ENCODE measurements at regions not wholly inside any gene's neighbourhood (a gene's known extent, or its start where the extent isn't known, plus 50 kb on each side); places are given as distances from the start of the nearest gene placed in this dataset.

DNA sequence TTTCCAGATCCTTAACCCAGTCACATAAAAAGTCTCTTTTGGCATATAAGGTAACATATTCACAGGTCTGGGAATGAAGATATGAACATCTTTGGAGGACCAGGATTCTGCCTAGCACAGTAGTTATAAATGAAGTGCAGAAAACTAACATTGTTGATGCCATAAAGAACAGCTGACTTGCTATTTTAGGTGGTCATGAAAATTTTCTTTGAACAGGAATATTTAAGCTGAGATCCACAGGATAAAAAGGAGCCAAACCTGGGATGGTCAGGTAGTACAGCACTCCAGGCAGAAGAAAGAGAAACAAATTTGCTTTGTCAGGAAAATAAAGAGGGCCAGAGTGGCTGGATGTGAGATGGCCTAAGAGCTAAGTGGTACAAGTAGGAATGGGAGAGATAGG is 80.0 kb downstream of the CENPW start:
- no peak for DNase-seq

DNA sequence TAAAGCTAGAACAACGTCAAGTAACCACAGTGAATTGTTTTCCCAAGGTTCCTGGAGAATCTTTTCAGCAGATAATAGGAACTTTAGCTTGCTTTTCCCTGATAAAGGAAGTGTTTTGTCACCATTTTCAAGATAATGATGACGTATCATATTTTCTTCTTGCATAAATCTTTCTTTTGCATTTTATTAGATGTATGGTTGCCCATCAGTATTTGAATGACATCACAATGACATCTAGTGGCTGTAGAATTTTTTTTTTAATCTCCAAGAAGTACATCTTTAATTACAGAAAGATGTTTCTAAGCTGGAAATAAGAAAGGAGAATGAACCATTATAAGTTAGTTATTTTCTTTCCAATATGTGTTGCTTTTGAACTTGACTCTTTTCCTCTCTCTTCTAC is 83.0 kb downstream of the CENPW start:
- DNase-seq, result no peak

DNA sequence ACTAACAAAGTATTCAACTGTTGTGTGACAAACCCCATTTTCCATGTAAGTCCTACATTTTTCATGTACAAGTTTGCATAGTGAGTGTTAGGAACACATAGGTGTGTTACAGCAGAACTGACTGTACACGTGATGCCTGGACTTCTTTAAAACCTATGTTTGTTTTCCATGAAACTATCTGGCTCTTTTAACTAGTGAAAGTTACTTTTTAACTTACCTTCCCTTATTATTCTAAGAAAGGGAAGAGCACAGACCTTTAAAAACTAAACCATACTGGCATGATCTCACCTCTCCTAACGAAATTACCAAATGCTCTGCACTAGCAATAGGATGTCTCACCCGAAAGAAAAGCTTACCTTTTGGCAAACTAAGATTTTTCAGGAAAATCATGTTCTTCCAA is 87.8 kb downstream of the CENPW start:
- DNase-seq, result no peak

DNA sequence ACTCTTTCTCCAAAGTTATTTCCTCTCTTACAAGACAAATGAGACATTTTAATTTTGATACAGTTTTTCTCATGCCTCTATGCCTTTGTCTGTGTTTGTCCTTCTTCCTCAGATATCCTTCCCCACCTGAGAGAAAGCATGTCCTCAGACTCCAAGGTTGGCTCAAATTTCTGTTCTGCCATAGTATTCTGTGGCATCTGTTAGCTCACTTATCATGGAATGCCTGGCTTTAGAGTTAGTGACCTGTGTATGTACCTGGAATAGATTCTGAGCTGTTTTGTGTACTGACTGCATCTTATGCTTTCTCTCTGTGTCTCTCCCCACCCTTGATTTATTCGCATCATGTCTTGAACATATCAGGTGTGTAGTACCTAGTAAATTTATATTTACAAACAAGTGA is 90.0 kb downstream of the CENPW start:
- DNase-seq, result no peak

DNA sequence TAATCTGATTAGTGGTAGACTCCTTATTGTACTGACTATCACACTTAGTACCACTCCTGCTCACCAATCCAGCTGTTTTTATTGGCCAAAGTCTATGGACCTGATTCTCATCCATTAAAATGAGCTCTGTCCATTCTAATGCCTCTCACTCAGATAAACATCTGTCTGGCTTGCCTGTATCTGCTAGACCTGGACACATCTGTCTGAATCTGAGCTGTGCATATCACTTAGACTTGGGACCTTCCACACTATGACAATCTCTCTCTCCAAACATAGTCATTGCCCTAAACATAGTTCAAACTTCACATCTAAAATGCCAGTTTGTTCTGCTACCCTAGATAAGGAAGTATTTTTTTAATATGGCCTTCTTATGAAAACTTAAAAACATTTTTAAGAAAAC is 92.6 kb downstream of the CENPW start:
- no peak for DNase-seq

DNA sequence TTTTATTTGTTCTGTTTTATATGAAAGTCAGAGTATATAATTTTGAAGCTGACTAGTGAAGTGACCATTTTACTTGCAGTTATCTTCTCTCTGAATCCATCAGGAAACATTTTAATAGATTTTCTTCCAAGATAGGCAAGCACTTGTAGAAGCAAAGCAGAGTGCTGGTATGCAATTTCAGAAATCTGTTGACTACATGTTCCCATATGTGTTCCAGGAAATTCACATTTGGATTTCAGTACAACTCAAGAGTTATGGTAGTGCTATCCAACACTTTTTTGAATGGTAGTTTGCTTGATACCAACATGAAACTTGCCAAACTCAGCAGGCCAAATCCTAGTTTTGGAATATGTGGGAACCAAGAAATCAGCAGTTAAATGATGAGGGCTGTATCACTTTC is 94.0 kb downstream of the CENPW start:
- no peak for DNase-seq

DNA sequence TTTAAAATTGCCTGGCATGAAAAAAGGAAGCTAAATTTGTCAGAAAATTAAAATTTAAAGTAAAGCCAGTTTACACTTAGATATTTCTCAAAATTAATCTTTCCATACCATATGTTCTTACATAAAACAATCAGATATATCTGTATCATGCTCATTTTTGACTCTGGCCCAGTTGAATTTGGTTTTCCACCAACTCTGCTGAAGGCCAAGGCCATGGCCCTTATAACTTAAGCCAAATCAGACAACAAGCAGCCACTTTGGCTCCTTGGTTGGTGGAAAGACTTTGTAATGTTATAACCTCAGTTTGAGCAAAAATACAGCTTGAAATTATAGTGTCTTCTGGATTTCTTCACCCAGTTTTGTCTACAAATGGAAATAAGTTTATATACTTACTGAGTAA is 97.3 kb downstream of the CENPW start:
- no peak for DNase-seq

DNA sequence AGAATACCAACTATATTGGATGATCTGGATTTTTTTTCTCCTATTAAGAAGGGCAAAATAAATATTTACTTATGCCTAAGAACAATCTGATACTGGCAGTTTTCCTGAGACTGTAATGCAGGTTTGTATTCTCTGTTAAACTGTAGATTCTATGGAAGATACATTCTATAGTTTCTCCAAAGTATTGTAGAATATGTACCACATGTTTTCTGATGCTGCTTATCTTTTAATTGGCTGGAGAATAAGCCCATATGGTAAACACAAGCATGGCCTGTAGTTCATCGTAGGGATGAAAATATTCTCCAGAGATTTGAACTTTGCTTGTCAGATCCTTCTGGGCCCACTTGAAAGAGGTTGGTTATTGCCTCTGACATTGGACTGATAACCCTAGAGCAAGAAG is 99.1 kb downstream of the CENPW start:
- no peak for DNase-seq

DNA sequence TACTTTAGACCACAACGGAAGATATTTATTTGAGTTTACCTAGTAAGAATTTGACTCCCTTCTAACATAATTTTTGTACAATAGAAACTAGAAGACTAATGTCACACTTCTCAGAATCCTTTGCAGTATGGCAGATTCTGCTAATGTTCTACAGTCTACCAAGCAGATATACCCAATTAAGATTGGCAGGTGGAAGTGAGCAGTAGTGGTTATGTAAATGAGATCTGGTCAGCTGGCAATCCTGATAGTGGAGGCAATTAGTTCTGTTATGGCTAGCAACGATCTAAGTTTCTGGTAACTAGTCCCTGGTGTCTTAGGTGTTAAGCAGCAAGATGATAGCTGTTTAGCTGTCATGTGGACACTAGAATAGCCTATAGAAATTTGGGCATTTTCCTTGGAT is 101.0 kb downstream of the CENPW start:
- DNase-seq, result no peak

DNA sequence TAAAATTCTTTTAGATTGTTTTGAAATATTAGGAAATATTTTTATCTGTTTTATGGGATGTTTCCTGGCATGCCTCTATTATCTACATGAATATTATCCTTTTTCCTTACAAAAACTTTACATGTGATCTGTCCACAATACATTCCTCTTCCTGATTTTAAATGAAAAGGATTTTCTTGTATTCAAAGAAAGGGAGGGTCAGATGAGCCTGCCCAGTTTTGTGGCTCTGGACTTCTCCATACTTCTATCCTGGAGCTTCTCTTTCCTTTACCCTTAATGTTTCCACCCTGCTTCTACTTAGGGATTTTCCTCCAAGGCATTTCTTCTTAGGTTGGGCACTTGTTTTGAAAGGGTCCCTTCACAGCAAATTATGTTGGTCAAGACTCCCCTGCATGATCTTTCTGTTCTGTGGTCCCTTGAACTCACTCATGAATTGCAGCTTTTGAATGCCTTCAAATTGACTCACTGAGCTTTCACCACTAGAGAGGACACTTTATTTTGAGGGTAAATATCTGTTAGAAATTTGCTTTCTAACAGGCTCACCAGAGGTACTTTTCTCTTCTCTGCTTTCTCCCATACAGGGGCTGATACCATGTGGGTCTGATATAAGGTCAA is 104.9 kb downstream of the CENPW start:
- DNase-seq, result no peak

DNA sequence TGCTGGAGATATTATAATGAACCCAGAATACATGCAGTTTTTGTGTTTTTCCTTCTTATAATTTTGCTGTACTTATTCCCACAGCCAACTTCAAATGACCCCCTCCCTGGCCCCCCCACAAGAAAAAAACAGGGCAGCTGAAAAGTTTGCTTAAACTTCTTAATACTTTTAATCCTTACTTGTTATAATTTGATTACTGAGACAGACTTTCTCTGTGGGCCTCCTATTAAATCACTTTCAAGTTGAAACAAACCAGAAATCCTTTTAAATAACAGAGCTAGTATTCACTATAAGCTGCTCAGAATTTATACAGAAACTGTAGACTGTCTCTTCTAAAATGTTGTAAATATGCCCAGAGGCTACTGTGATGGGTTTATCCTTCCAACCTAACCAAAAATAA is 106.3 kb downstream of the CENPW start:
- no peak for DNase-seq

DNA sequence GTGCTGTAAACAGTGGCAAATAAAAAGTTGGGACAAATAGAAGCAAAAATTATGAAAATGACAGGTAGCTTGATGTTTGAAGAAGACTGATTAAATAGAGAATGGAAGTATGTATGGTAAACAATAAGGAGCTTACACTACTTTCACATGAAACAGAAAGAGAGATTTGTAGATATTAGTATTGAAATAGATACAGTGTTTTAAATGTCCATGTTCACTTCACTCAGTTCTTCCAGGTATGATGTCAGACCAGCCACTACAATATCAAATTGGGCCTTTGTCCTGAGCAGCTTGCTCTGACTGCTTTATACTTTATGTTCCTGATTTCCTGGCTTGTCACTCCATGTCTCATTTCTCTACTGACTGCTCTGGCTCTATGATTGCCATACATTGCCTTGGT is 107.5 kb downstream of the CENPW start:
- no peak for DNase-seq

DNA sequence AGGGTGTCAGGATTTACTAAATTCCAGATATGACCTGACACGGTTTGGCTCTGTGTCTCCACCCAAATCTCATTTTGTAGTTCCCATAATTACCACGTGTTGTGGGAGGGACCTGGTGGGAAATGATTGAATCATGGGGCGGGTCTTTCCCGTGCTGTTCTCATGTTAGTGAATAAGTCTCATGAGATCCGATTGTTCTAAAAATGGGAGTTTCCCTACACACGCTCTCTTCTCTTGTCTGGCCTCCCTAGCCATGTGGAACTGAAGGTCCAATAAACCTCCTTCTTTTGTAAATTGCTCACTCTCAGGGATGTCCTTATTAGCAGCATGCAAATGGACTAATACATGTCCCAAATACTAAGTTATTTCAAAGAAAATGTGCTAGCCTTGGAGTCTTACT is 121.1 kb downstream of the CENPW start:
- no peak for DNase-seq

DNA sequence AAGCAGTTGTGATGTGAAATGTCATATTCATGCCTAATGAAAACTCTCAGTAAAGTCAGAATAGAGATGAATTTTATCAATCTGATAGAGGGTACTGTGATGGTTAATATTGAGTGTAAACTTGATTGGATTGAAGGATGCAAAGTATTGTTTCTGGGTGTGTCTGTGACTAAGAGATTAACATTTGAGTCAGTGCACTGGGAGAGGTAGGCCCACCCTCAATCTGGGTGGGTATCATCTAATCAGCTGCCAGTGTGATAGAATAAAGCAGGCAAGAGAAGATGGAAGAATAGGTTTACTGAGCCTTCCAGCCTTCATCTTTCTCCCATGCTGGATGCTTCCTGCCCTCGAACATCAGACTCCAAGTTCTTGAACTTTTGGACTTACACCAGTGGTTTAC is 124.3 kb downstream of the CENPW start:
- no peak for DNase-seq

DNA sequence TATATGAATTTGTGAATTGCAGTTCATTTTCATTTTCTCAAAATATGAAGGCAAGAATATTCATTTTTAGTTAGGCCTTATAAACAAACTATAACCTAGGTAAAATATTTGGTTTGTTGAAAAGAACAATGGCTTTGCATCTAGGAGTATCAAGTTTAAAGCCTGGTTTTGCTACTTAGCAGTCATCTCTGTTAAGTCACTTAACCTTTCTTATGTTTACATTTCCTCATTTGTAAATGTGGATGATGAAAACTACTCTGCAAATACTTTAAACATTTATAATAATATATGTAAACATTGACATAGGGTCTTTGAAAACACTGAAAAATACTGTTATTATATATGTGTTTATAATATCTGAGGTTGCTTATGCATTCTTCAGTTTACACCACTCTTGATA is 135.5 kb downstream of the CENPW start:
- no peak for DNase-seq

DNA sequence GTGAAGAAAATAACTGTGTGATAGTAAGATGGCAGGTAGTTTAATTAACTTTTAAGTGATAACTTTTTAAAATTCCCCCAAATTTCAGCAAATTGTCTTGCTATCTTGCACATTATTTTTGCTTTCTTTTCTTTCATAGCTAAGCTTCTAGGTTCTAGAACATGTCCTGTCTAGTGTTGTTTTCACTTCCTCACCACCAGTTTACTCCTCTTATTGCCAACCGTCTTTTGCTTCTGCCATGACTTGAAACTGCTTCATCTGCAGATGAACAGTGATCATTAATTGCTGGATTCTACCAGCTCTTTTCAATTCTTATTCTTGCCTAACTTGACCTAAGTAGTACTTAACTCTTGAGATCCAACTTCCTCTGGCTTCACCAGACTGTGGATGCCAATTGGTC is 137.8 kb downstream of the CENPW start:
- no peak for DNase-seq

DNA sequence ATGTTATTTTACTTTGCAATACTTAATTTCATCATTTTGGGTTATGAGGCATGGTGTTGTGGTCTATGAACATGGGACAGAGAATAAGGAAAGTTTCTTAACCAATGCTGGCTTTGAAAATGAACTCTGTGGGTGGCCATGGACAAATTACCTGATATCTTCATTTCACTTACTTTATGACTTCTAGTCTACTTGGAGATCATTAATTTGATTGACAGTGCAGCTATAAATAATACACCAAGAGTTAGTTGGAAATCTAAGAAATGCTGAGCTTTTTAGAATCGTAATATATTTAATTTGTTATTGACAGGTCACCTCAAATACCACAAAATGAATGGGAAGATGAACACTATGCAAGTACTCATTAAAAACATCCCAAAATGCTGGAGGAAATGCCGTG is 140.4 kb downstream of the CENPW start:
- no peak for DNase-seq

DNA sequence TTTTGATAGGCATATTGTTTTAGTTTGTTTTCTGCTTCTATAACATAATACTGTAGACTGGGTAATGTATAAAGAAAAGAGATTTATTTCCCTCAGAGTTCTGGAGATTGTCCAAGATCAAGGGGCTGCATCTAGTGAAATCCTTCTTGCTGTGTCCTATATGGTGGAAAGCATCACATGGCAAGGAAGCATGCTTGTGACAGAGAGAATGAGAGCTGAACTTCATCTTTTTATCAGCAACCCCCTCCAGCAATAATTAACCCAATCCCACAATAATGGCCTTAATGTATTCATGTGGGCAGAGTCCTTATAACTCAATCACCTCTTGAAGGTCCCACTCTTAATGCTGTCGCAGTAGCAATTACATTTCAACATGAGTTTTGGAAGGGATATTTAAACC is 141.4 kb downstream of the CENPW start:
- no peak for DNase-seq

DNA sequence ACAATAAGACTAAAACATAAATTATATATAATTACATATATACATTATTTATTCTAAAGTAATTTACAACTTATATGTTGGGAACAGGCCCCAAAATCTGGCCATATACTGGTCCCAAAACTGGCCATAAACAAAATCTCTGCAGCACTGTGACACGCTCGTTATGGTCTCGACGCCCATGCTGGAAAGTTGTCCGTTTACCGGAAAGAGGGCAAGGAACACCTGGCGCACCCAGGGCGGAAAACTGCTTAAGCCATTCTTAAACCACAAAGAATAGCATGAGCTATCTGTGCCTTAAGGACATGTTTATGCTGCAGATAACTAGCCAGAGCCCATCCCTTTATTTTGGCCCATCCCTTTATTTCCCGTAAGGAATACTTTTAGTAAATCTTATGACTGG is 164.9 kb downstream of the CENPW start:
- DNase-seq, result no peak

DNA sequence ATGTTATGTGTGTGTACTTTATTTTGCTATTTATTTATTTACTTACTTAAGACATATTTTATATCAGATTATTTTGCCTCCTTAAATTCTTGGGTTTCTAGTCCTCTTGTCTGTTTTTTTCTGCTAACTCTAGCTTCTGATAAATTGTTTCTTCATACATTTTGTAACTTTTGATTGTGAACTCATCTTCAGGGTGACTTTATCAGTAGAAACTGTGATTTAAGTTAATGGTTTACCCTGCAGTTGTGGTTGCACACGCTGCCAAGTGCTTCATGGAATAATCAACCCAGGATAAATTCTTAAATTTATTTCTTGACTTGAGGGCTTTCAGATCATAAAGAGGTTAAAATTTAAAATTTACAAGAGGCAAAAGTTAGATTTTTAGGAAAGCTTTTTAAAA is 173.3 kb downstream of the CENPW start:
- DNase-seq, result no peak

DNA sequence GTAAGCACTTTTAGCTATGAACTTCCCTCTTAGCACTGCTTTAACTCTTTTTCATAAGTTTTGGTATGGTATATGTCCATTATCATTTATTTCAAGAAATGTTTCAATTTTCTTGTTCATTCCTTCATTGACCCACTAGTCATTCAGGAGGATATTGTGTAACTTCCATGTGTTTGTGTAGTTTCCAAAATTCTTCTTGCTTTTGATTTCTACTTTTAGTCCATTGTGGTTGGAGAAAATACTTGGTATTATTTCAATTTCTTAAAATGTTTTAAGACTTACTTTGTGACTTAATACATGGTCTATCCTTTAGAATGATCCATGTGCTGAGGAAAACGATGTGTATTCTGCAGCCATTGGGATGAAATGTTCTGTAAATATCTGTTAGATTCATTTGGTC is 176.5 kb downstream of the CENPW start:
- no peak for DNase-seq

DNA sequence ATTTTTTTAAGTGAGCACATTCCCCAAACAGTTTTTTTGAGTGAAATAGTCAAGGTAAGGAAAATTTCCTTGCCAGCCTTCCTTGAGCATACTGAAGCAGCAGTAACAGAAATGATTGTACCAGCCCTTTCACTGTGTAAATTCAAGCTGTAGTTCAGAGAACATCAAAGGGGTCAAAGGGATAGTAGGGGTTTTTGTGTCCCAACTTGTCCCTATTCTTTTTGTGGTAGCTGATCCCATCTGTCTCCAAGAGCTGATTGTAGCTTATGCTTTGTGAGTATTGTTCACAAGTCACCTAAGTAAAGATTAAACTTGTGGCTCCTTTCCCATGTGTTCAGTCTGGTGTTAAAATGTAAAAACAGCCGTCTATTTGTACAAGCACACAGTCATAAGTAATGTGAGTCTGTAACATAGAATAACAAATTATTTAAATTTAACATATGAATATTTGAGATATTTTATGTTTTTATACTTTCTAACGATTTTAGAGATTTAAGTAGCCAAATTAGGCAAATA is 185.0 kb downstream of the CENPW start:
- DNase-seq, result no peak

DNA sequence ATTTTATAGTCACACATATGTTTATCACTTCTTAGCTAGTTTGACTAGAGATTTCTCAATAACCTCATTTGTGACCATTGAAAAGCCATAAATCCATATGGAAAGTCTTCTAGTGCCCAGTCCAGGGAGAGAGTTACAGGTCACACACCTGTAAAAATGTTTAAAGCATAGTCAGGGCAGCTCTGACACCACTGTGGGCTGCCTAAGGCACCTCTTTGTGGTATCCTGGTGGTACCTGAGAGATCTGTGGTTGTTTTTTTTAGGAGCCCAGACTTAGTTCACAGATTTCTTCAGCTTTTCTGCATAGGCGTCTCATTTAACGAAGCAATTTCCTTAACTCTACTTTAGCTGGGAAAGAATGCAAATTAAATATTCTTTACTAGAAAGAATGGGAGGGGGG is 186.6 kb downstream of the CENPW start:
- DNase-seq, result no peak

DNA sequence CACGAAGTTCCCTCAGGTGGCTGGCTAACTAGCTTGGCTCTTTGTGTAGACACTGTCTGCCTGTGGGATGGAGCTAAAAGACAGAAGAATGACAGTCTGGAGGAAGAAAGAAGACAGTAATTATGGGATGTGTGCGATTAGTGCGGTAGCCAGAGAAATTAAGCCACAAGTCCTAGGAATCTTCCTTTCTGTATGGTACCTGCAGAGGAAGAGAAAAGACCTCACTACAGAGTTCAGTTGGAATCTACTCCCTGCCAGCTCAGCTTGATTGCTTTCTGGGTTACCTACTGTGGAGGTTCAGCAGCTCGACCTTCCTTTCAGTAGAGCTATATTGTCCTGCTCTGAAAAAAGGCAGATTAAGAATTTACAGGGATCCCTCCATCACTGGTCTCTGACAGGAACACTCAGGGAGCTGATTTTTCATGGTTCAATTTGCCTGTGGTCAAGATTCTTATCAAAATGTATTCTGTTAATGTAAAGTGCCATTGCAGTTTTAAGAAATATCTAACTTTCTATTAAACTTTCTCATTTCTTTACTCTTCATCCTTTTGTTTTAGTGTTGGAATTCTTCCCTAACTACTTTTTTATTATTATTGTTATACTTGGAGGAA is 187.2 kb downstream of the CENPW start:
- no peak for DNase-seq

DNA sequence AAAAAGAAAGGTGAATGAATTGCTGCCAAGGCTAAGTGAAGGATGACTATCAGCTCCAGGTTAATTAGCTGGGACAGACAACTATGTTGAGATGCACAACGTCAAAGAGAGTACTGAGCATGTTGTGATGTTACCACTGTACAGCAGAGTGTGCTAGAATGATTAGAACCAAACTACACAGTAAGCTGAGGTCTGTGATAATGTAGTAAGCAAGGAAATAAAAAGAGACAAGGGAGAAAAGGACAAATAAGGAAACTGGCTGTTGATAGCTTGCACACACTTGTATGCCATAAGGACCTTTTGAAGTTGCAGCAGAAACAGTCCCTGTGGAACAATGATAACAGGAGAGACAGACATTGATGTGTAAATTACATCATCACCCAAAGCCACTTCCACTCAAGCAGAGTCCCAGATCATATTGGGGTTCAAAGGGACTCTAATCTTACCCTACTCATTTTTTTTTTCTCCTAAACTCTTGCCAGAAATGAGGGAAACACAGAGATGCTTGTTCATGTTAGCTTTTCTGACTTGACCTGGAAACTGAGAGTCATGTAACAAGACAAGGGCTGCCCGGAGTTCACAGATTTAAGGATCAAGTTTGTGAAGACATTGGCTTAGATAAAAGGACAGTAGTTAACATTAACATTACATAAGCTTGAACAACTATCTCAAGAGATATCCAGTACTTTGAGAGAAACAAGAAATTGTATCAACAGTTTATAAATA is 189.9 kb downstream of the CENPW start:
- no peak for DNase-seq
